SK-N-SH (cell line): ENCODE measurements at regions not wholly inside any gene's neighbourhood (a gene's known extent, or its start where the extent isn't known, plus 50 kb on each side); places are given as distances from the start of the nearest gene placed in this dataset.

Source experiments
- CTCF ChIP-seq: fragments of 200-600 bp; sonication (generic); IDR thresholded peaks from 2 replicates; pipeline ENCODE4 v1.6.1; 2017; ENCODE audit warnings: antibody characterized with exemption, mild to moderate bottlenecking, moderate library complexity
- GATA2 ChIP-seq: sonication (generic); formaldehyde crosslinking; IDR thresholded peaks from 2 replicates; pipeline ENCODE4 v1.5.0; 2020; ENCODE audit warnings: mild to moderate bottlenecking, missing genetic modification reagents
- POLR2AphosphoS5 ChIP-seq: IDR thresholded peaks from 2 replicates; pipeline ENCODE4 v1.6.1; 2012; ENCODE audit warnings: low read depth, low read length
- USF1 ChIP-seq: IDR thresholded peaks from 2 replicates; pipeline ENCODE4 v1.4.0; 2012; ENCODE audit warnings: low read depth, borderline replicate concordance
- YY1 ChIP-seq: IDR thresholded peaks from 2 replicates; pipeline ENCODE4 v1.4.0; 2012; ENCODE audit warnings: low read depth, mild to moderate bottlenecking

- TF ChIP-seq CTCF: peak; percentile 37; the same call in 1 of the 2 replicates
- no peak for TF ChIP-seq POLR2AphosphoS5
- no peak for TF ChIP-seq GATA2
- TF ChIP-seq USF1: no peak
- TF ChIP-seq YY1: no peak
Observed at GRCh38 chr4:29970626-29971025, 749.5 kb upstream of the PCDH7 start.
